Right kidney (tissue), 1 donor: ENCODE measurements at regions not wholly inside any gene's neighbourhood (a gene's known extent, or its start where the extent isn't known, plus 50 kb on each side); places are given as distances from the start of the nearest gene placed in this dataset.
"Not testable (repeated sequence)": the region's sequence is repeated elsewhere in the genome, so short reads cannot be mapped to it uniquely, and the experiment has no call there.

Experiments
- DNase-seq: peaks from one replicate; pipeline ENCODE4 v3.0.0-alpha.2; 2016

- no peak for DNase-seq
Measured at GRCh38 chr7:124633740-124634139, 131.9 kb downstream of the GPR37 start.

GRCh38 chr7:124630395-124630794, 135.2 kb downstream of the GPR37 start:
- DNase-seq, result no peak

- DNase-seq, result no peak
Measured at GRCh38 chr7:124618871-124619270, 146.7 kb downstream of the GPR37 start.

GRCh38 chr7:124618051-124618450, 147.5 kb downstream of the GPR37 start:
- not testable (repeated sequence) for DNase-seq

GRCh38 chr7:124603066-124603465, 162.5 kb downstream of the GPR37 start:
- no peak for DNase-seq

- DNase-seq, result no peak
Measured at GRCh38 chr7:124597509-124597908, 168.1 kb downstream of the GPR37 start.

GRCh38 chr7:124596881-124597280, 168.7 kb downstream of the GPR37 start:
- no peak for DNase-seq

- DNase-seq, result no peak
Measured at GRCh38 chr7:124590814-124591213, 174.8 kb downstream of the GPR37 start.

- no peak for DNase-seq
Measured at GRCh38 chr7:124577256-124577655, 188.3 kb downstream of the GPR37 start.

GRCh38 chr7:124575176-124575575, 190.4 kb downstream of the GPR37 start:
- DNase-seq, result no peak

GRCh38 chr7:124570558-124570957, 195.0 kb downstream of the GPR37 start:
- no peak for DNase-seq

- no peak for DNase-seq
Measured at GRCh38 chr7:124566583-124566982, 199.0 kb downstream of the GPR37 start.

- no peak for DNase-seq
Measured at GRCh38 chr7:124557587-124557986, 208.0 kb downstream of the GPR37 start.

GRCh38 chr7:124557101-124557500, 208.5 kb downstream of the GPR37 start:
- DNase-seq, result no peak

- no peak for DNase-seq
Measured at GRCh38 chr7:124553502-124553901, 212.1 kb downstream of the GPR37 start.

GRCh38 chr7:124552217-124552616, 213.4 kb downstream of the GPR37 start:
- DNase-seq, result no peak

GRCh38 chr7:124550036-124550435, 215.6 kb downstream of the GPR37 start:
- DNase-seq, result no peak

- no peak for DNase-seq
Measured at GRCh38 chr7:124542476-124542875, 223.1 kb downstream of the GPR37 start.

- DNase-seq, result no peak
Measured at GRCh38 chr7:124536156-124536762, 229.3 kb downstream of the GPR37 start.

GRCh38 chr7:124532166-124532565, 233.4 kb downstream of the GPR37 start:
- DNase-seq, result no peak

- no peak for DNase-seq
Measured at GRCh38 chr7:124516911-124517310, 248.7 kb downstream of the GPR37 start.

- DNase-seq, result no peak
Measured at GRCh38 chr7:124515106-124515830, 250.3 kb downstream of the GPR37 start.

- DNase-seq, result no peak
Measured at GRCh38 chr7:124514471-124514870, 251.1 kb downstream of the GPR37 start.

GRCh38 chr7:124497176-124497575, 268.4 kb downstream of the GPR37 start:
- no peak for DNase-seq
